Gastroesophageal sphincter (tissue), 4 donors: ENCODE measurements at regions not wholly inside any gene's neighbourhood (a gene's known extent, or its start where the extent isn't known, plus 50 kb on each side); places are given as distances from the start of the nearest gene placed in this dataset.

ENCODE experiments used
- ATAC-seq: fragments of 150-250 bp; one replicate; pipeline ENCODE4 v1.9.1; 2016; ENCODE audit warnings: mild to moderate bottlenecking, moderate library complexity
- H3K27ac ChIP-seq, 4 donors: fragments of 200-600 bp; sonication (generic) in 3 of 4; 1 replicate in 3 of 4; 2 replicates in 1 of 4; pipeline ENCODE4 v1.5.1; 2016 to 2019
- H3K27me3 ChIP-seq: fragments of 200-600 bp; sonication (generic); one replicate; pipeline ENCODE4 v1.5.1; 2019
- H3K36me3 ChIP-seq, 2 donors: fragments of 200-600 bp; sonication (generic); one replicate each; pipeline ENCODE4 v1.5.1; 2019; ENCODE audit warnings: control low read depth in 1 of 2
- H3K4me1 ChIP-seq, 3 donors: fragments of 200-600 bp; sonication (generic); 1 replicate in 2 of 3; 2 replicates in 1 of 3; pipeline ENCODE4 v1.5.1; 2016 to 2019; ENCODE audit warnings: control low read depth in 2 of 3
- H3K4me3 ChIP-seq, 2 donors: fragments of 200-600 bp; sonication (generic); one replicate each; pipeline ENCODE4 v1.5.1; 2019; ENCODE audit warnings: mild to moderate bottlenecking in 1 of 2, moderate library complexity in 1 of 2
- H3K9me3 ChIP-seq, 3 donors: fragments of 200-600 bp; sonication (generic); one replicate each; pipeline ENCODE4 v1.5.1; 2017 to 2019; ENCODE audit warnings: control low read depth in 2 of 3
- EP300 ChIP-seq: sonication (generic); formaldehyde crosslinking; IDR thresholded peaks from one replicate; pipeline ENCODE4 v1.6.1; 2017; ENCODE audit warnings: antibody characterized with exemption, mild to moderate bottlenecking
- POLR2A ChIP-seq, 2 donors: fragments of 450-650 bp; IDR thresholded peaks; one replicate each; pipeline ENCODE4 v1.6.1; 2017; ENCODE audit warnings: antibody characterized with exemption in 2 of 2, mild to moderate bottlenecking in 2 of 2, moderate library complexity in 1 of 2
- POLR2AphosphoS5 ChIP-seq: sonication (generic); formaldehyde crosslinking; IDR thresholded peaks from one replicate; pipeline ENCODE4 v1.6.1; 2017; ENCODE audit warnings: antibody characterized with exemption
- WGBS, 2 donors: methylation state at CpG; one replicate each; pipeline ENCODE4 v1.1.5; 2018; ENCODE audit warnings: low coverage in 1 of 2; 5-methylcytosine and 5-hydroxymethylcytosine counted together
- TF ChIP-seq, protein P1 (sequence below), 4 experiments: fragments of 200-600 bp in 2 of 4; fragments of 450-650 bp in 2 of 4; sonication (generic) in 1 of 4; IDR thresholded peaks; one replicate each; pipeline ENCODE4 v1.5.1; 2017 to 2019; ENCODE audit warnings: antibody characterized with exemption in 4 of 4, mild to moderate bottlenecking in 2 of 4, moderate library complexity in 2 of 4

- TF ChIP-seq POLR2A (IDR thresholded peaks at IDR 0.05) = no peak
- no peak for TF ChIP-seq EP300
- TF ChIP-seq, protein P1, sequence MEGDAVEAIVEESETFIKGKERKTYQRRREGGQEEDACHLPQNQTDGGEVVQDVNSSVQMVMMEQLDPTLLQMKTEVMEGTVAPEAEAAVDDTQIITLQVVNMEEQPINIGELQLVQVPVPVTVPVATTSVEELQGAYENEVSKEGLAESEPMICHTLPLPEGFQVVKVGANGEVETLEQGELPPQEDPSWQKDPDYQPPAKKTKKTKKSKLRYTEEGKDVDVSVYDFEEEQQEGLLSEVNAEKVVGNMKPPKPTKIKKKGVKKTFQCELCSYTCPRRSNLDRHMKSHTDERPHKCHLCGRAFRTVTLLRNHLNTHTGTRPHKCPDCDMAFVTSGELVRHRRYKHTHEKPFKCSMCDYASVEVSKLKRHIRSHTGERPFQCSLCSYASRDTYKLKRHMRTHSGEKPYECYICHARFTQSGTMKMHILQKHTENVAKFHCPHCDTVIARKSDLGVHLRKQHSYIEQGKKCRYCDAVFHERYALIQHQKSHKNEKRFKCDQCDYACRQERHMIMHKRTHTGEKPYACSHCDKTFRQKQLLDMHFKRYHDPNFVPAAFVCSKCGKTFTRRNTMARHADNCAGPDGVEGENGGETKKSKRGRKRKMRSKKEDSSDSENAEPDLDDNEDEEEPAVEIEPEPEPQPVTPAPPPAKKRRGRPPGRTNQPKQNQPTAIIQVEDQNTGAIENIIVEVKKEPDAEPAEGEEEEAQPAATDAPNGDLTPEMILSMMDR (IDR thresholded peaks at IDR 0.05) = no peak
- TF ChIP-seq POLR2AphosphoS5 = no peak
- H3K4me1 ChIP-seq = peaks cover 0 to 24% (median 0%) of the 10 kb centered on the region in 3 donors
- no peaks in the 10 kb centered on the region for H3K9me3 ChIP-seq
- peak overlapping the region in 1 of 4 donors; percentile 15 for H3K27ac ChIP-seq
- 21 to 28% methylated on average over 4 of the region's 4 CpGs for WGBS, 2 donors
- H3K4me3 ChIP-seq = no peak overlapping the region
- ATAC-seq = no peak
- no peaks in the 10 kb centered on the region for H3K36me3 ChIP-seq
- no peaks in the 10 kb centered on the region for H3K27me3 ChIP-seq
Measured at GRCh38 chr2:12536976-12537375, 179.8 kb upstream of the TRIB2 start.

DNA sequence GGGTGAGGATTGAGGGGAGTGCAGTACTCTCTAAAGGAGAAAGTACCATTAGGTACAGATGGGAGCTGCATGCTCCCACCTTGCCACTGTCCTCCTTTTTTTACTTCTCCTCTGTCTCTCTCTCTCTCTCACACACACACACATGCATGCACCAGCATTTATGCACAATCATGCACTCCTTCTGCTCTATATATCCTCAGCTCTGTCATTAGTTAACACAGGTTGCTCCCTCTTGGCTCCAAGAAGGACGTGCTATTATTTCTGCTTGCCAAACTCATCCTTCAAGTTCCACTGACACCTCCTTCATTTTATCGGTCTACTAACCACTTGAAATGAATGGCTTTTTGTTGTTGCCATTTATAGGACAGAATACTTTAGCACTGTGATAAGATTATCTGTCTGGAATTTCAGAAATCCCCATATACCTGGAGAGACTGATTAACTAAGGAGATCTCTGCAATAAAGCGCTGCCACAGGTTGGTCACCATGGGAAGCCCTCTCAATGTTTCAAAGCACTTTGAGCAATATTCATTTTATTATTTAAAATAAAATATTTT lies 178.5 kb upstream of the TRIB2 start:
- TF ChIP-seq POLR2A (IDR thresholded peaks at IDR 0.05) = no peak
- TF ChIP-seq EP300 = no peak
- no peak for TF ChIP-seq POLR2AphosphoS5
- TF ChIP-seq, protein P1 (IDR thresholded peaks at IDR 0.05) = no peak
- Histone ChIP-seq H3K9me3 (no peaks in the 10 kb centered on the region), H3K4me1 (peaks cover 0 to 24% (median 0%) of the 10 kb centered on the region in 3 donors), H3K27ac (no peak overlapping the region), H3K27me3 (no peaks in the 10 kb centered on the region), H3K36me3 (no peaks in the 10 kb centered on the region), H3K4me3 (no peak overlapping the region)
- ATAC-seq = no peak
- WGBS, 2 donors = 51 to 60% methylated on average over 3 of the region's 3 CpGs

GRCh38 chr2:12539336-12539735 lies 177.4 kb upstream of the TRIB2 start:
- 85 to 97% methylated on average over 8 to 9 of the region's 9 CpGs for WGBS, 2 donors
- no peaks in the 10 kb centered on the region for H3K9me3 ChIP-seq

GRCh38 chr2:12539776-12540562 lies 176.8 kb upstream of the TRIB2 start:
- no peak overlapping the region for H3K4me3 ChIP-seq
- H3K9me3 ChIP-seq = no peaks in the 10 kb centered on the region
- no peak for ATAC-seq
- TF ChIP-seq POLR2AphosphoS5 = no peak
- TF ChIP-seq, protein P1 (IDR thresholded peaks at IDR 0.05) = no peak
- no peak for TF ChIP-seq EP300
- TF ChIP-seq POLR2A (IDR thresholded peaks at IDR 0.05) = no peak
- H3K36me3 ChIP-seq = no peaks in the 10 kb centered on the region
- WGBS, 2 donors = 74 to 83% methylated on average over 7 to 9 of the region's 10 CpGs
- H3K27me3 ChIP-seq = no peaks in the 10 kb centered on the region
- H3K4me1 ChIP-seq = peaks cover 0 to 15% (median 0%) of the 10 kb centered on the region in 3 donors
- no peak overlapping the region for H3K27ac ChIP-seq

More at GRCh38 chr2:12539336-12539735, 177.4 kb upstream of the TRIB2 start:
- TF ChIP-seq POLR2A (IDR thresholded peaks at IDR 0.05) (no peak), POLR2AphosphoS5 (no peak), EP300 (no peak)
- TF ChIP-seq, protein P1 (IDR thresholded peaks at IDR 0.05) = no peak
- Histone ChIP-seq H3K27ac (no peak overlapping the region), H3K4me3 (no peak overlapping the region), H3K36me3 (no peaks in the 10 kb centered on the region), H3K4me1 (peaks cover 0 to 21% (median 0%) of the 10 kb centered on the region in 3 donors), H3K27me3 (no peaks in the 10 kb centered on the region)
- no peak for ATAC-seq
